HL-60 (cell line): ENCODE measurements at regions not wholly inside any gene's neighbourhood (a gene's known extent, or its start where the extent isn't known, plus 50 kb on each side); places are given as distances from the start of the nearest gene placed in this dataset.

ENCODE experiments used
- CTCF ChIP-seq: IDR thresholded peaks from one replicate; pipeline ENCODE4 v1.5.1; 2011; ENCODE audit warnings: low read length, control low read depth, inconsistent platforms; ENCODE audit not compliant: insufficient read depth
- GABPA ChIP-seq: IDR thresholded peaks from 2 replicates; pipeline ENCODE4 v1.6.1; 2012; ENCODE audit warnings: low read depth
- POLR2AphosphoS5 ChIP-seq: IDR thresholded peaks from 2 replicates; pipeline ENCODE4 v1.6.1; 2012; ENCODE audit warnings: low read depth
- SPI1 ChIP-seq: IDR thresholded peaks from 2 replicates; pipeline ENCODE4 v1.6.1; 2012; ENCODE audit warnings: low read depth, mild to moderate bottlenecking, borderline replicate concordance
- TF ChIP-seq, protein P1 (sequence below): IDR thresholded peaks from 2 replicates; pipeline ENCODE4 v1.6.1; 2012; ENCODE audit warnings: low read depth; ENCODE audit not compliant: insufficient replicate concordance

GRCh38 chr3:22401499-22401898 is 650.5 kb upstream of the ZNF385D start:
- TF ChIP-seq CTCF (no peak), POLR2AphosphoS5 (no peak), GABPA (no peak), SPI1 (no peak)
- TF ChIP-seq, protein P1, sequence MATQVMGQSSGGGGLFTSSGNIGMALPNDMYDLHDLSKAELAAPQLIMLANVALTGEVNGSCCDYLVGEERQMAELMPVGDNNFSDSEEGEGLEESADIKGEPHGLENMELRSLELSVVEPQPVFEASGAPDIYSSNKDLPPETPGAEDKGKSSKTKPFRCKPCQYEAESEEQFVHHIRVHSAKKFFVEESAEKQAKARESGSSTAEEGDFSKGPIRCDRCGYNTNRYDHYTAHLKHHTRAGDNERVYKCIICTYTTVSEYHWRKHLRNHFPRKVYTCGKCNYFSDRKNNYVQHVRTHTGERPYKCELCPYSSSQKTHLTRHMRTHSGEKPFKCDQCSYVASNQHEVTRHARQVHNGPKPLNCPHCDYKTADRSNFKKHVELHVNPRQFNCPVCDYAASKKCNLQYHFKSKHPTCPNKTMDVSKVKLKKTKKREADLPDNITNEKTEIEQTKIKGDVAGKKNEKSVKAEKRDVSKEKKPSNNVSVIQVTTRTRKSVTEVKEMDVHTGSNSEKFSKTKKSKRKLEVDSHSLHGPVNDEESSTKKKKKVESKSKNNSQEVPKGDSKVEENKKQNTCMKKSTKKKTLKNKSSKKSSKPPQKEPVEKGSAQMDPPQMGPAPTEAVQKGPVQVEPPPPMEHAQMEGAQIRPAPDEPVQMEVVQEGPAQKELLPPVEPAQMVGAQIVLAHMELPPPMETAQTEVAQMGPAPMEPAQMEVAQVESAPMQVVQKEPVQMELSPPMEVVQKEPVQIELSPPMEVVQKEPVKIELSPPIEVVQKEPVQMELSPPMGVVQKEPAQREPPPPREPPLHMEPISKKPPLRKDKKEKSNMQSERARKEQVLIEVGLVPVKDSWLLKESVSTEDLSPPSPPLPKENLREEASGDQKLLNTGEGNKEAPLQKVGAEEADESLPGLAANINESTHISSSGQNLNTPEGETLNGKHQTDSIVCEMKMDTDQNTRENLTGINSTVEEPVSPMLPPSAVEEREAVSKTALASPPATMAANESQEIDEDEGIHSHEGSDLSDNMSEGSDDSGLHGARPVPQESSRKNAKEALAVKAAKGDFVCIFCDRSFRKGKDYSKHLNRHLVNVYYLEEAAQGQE = no peak
